ENCODE measurements at regions not wholly inside any gene's neighbourhood (a gene's known extent, or its start where the extent isn't known, plus 50 kb on each side); places are given as distances from the start of the nearest gene placed in this dataset.
"Not testable (repeated sequence)": the region's sequence is repeated elsewhere in the genome, so short reads cannot be mapped to it uniquely, and the experiment has no call there.

- Histone ChIP-seq H3K36me3 (no peaks in the 10 kb centered on the region), H3K27ac (no peak overlapping the region), H3K4me1 (no peaks in the 10 kb centered on the region), H3K4me3 (no peak overlapping the region), H3K27me3 (no peaks in the 10 kb centered on the region), H3K9me3 (no peaks in the 10 kb centered on the region)
- TF ChIP-seq, protein P1, sequence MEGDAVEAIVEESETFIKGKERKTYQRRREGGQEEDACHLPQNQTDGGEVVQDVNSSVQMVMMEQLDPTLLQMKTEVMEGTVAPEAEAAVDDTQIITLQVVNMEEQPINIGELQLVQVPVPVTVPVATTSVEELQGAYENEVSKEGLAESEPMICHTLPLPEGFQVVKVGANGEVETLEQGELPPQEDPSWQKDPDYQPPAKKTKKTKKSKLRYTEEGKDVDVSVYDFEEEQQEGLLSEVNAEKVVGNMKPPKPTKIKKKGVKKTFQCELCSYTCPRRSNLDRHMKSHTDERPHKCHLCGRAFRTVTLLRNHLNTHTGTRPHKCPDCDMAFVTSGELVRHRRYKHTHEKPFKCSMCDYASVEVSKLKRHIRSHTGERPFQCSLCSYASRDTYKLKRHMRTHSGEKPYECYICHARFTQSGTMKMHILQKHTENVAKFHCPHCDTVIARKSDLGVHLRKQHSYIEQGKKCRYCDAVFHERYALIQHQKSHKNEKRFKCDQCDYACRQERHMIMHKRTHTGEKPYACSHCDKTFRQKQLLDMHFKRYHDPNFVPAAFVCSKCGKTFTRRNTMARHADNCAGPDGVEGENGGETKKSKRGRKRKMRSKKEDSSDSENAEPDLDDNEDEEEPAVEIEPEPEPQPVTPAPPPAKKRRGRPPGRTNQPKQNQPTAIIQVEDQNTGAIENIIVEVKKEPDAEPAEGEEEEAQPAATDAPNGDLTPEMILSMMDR (IDR thresholded peaks at IDR 0.05) = no peak
- no peak for DNase-seq (ENCODE audit: low spot score)
Measured at GRCh38 chr14:26655128-26655527, 57.3 kb upstream of the NOVA1 start.

DNA sequence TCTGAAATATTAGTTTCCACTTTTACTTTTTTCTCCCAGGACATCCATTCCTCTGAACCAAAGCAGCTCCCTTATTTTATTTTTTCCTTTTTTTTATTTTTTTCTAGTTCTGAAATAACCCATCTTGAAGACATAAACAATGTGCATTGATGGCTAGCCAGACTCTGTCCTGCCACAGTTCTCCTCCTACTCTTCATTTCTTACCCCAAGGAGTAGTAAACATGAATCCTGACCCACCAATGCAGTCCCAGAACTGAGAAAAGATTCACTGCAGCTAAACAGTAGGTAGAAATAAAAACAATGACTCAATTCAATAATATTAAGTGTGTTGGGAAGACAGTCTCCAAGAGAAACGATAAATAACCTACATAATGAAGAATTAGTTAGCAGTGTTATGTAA lies 65.7 kb upstream of the NOVA1 start:
- TF ChIP-seq, protein P1 (IDR thresholded peaks at IDR 0.05) = no peak
- no peak overlapping the region for H3K4me3 ChIP-seq
- H3K4me1 ChIP-seq = no peaks in the 10 kb centered on the region
- DNase-seq (ENCODE audit: low spot score) = no peak
- H3K27me3 ChIP-seq = no peaks in the 10 kb centered on the region
- H3K9me3 ChIP-seq = no peaks in the 10 kb centered on the region
- no peaks in the 10 kb centered on the region for H3K36me3 ChIP-seq
- no peak overlapping the region for H3K27ac ChIP-seq

- H3K4me3 ChIP-seq; H3K4me1 ChIP-seq; H3K36me3 ChIP-seq; H3K27me3 ChIP-seq; DNase-seq (ENCODE audit: low spot score); H3K9me3 ChIP-seq; H3K27ac ChIP-seq: not testable (repeated sequence)
Measured at GRCh38 chr14:26678732-26679420, 81.0 kb upstream of the NOVA1 start.

GRCh38 chr14:26685401-26685800 lies 87.6 kb upstream of the NOVA1 start:
- no peak for DNase-seq (ENCODE audit: low spot score)
- Histone ChIP-seq H3K27ac (no peak overlapping the region), H3K27me3 (no peaks in the 10 kb centered on the region), H3K4me3 (no peak overlapping the region), H3K36me3 (no peaks in the 10 kb centered on the region), H3K9me3 (no peaks in the 10 kb centered on the region), H3K4me1 (no peaks in the 10 kb centered on the region)
- TF ChIP-seq, protein P1 (IDR thresholded peaks at IDR 0.05) = no peak

DNA sequence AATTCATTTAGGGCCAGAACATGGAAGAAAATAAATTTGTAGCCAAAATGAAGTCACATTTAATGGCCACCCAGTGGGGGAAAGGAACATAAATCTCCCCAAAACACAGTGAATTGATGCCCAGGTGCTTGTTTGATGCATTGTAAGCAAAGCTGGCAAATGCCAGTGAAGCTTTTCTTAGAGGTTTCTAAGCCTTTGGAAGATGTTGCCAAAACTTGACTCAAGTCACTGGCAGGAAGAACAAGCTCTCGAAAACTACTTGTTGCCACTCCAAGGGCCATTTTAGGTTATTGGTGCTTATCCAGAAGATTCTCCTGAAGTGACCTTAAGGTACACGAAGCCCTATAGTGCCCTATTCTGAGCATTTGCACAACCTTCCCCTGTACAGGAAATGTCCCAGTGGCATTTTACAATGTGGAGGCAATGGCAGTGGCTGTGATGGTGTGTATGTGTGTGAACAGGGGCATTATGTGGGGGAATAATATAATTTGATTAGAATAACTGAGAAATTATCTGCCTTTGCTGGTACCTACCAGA lies 89.5 kb upstream of the NOVA1 start:
- Histone ChIP-seq H3K27ac (no peak overlapping the region), H3K27me3 (no peaks in the 10 kb centered on the region), H3K9me3 (no peaks in the 10 kb centered on the region), H3K4me3 (no peak overlapping the region), H3K36me3 (no peaks in the 10 kb centered on the region), H3K4me1 (no peaks in the 10 kb centered on the region)
- TF ChIP-seq, protein P1 (IDR thresholded peaks at IDR 0.05) = no peak
- no peak for DNase-seq (ENCODE audit: low spot score)

- no peaks in the 10 kb centered on the region for H3K36me3 ChIP-seq
- no peaks in the 10 kb centered on the region for H3K4me1 ChIP-seq
- TF ChIP-seq, protein P1 (IDR thresholded peaks at IDR 0.05) = no peak
- H3K27ac ChIP-seq = no peak overlapping the region
- DNase-seq (ENCODE audit: low spot score) = no peak
- H3K27me3 ChIP-seq = no peaks in the 10 kb centered on the region
- no peak overlapping the region for H3K4me3 ChIP-seq
- no peaks in the 10 kb centered on the region for H3K9me3 ChIP-seq
Measured at GRCh38 chr14:26694521-26694920, 96.7 kb upstream of the NOVA1 start.

Data from right atrium auricular region (tissue), 2 donors.